ENCODE measurements at regions not wholly inside any gene's neighbourhood (a gene's known extent, or its start where the extent isn't known, plus 50 kb on each side); places are given as distances from the start of the nearest gene placed in this dataset.

- no peak for DNase-seq (ENCODE audit: low read depth, low spot score)
Observed at GRCh38 chr11:37642296-37642695, 1044.3 kb upstream of the RAG2 start.

- no peak for DNase-seq (ENCODE audit: low read depth, low spot score)
Observed at GRCh38 chr11:37632748-37633147, 1034.7 kb upstream of the RAG2 start.

GRCh38 chr11:37630866-37631265, 1032.8 kb upstream of the RAG2 start:
- no peak for DNase-seq (ENCODE audit: low read depth, low spot score)

DNA sequence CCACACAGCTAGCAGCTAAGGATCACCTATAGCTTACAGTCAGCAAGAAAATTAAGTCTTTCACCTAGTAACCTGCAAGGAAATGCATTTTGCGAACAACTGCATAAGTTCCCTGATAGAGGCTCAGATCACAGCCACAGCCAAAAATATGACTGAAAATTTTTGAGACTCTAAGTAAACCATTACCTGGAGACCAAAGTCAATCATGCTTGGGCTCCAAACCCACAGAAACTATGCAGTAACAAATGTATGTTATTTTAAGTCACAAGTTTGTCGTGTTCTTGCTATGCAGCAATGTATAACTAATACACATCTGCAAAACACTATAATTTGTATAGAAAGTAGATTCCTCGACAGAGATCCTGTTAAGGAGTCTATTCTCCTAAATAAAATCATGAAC, 1025.7 kb upstream of the RAG2 start:
- DNase-seq (ENCODE audit: low read depth, low spot score): no peak

DNA sequence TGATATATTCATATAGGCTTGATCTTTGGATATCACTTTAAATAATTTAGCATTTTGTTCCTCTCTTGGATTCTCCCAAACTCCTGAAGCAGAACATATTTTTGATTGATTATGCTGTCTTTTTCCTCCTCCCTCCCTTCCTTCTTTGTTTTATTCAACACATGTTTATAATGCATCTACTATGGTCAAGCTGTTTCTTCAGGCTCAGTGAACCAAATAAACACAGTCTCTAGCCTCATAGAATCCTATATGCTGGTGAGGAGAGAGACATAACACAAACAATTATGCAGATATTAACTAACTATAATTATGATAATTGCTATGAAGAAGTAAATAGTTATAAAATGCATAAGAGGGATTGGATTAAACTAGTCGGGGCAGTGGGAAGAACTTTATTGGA, 1023.6 kb upstream of the RAG2 start:
- no peak for DNase-seq (ENCODE audit: low read depth, low spot score)

DNA sequence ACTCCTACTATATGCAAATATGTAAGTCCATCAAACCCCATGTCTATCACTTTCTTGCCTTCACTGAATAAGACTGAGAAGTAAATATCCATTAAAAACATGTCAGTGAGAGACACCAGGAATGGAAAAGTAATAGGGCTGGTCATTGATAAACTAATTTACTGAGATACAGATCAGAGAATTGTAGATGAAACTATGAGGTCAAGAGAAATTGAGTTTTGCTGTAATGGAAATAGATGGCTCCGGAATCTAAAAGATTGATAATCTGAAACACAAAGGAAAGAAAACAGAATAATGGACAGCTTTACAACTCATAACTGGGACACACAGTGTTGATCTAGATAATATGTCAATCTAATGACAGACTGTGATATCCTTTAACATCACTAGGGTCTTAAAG, 1018.3 kb upstream of the RAG2 start:
- DNase-seq (ENCODE audit: low read depth, low spot score): no peak

GRCh38 chr11:37613031-37613430, 1015.0 kb upstream of the RAG2 start:
- DNase-seq (ENCODE audit: low read depth, low spot score): no peak

DNA sequence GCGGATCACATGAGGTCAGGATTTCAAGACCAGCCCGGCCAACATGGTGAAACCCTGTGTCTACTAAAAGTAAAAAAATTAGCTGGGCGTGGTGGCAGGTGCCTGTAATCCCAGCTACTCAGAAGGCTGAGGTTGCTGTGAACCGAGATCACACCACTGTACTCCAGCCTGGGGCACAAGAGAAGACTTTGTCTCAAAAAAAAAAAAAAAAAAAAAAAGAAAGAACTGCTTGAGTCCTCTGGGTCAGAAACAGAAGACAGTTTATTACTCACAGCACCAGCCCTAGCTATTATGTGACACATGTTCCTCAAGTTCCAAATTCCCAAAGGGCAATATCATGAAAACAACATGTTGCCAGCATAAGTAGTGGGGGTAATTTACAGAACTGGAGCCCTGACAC, 1014.1 kb upstream of the RAG2 start:
- DNase-seq (ENCODE audit: low read depth, low spot score): no peak

DNA sequence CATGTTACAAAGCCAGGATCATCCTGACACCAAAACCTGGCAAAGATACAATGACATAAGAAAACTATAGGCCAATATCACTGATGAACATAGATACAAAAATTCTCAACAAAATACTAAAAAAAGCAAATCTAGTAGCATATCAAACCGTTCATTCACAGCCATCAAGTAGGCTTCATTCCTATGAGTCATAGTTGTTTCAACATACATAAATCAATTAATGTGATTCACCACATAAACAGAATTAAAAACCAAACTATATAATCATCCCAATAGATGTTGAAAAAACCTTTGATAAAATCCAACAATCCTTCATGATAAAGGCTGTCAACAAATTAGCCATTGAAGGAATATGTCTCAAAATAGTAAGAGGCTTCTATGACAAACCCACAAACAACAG, 1007.2 kb upstream of the RAG2 start:
- DNase-seq (ENCODE audit: low read depth, low spot score): no peak

DNA sequence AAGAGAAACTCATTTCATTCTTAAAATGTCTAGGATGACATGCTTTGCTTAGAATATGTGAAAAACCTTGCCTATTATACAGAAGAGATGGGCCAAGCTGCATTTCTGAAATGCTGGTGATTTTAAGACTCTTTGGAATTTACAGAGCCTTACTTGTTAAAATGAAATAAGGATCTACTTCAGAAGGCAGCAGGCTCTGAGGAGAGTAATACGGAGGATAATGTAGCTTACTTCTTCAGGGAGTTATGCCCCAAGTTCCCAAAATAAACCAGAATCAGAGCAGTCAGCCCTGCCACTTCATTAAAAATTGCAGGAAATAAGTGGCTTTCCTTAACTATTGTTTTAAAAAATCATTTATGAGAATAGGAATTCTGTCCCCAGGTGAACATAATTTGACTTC, 1000.3 kb upstream of the RAG2 start:
- DNase-seq (ENCODE audit: low read depth, low spot score): no peak

DNA sequence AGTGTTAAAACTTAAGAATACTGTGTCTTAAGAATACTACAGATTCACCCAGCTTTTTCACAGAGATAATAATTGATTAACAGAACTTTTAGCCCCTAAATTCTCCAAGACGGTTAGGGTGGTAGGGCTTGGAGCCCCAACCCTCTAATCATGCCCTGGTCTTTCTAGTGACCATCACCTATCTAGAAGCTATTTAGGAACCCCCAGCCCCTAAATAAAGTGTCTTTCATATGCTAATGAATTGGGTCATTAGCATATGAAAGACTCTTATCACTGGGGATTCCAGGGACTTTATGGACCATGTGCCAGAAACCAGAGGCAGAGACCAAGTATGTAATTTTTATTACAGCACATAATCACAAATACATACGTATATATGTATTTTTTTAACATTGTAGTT, 999.7 kb upstream of the RAG2 start:
- no peak for DNase-seq (ENCODE audit: low read depth, low spot score)

DNA sequence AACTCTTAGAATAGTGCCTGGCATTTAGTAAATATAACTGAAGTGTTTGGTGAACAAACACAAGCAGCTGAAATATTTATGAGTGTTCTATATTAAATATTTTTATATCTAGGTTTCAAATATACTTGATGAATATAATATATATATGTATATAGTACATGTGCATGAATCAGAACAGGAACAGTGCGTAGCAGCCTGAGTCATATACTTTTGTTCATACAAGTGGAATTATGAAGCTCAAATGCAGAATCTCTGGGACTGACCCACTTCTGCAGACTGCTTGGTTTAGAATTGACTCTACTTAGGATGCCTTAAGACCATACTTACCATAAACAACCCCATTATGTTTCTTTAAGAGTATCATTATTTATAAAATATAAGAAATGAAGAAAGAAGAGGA, 997.8 kb upstream of the RAG2 start:
- DNase-seq (ENCODE audit: low read depth, low spot score): no peak

DNA sequence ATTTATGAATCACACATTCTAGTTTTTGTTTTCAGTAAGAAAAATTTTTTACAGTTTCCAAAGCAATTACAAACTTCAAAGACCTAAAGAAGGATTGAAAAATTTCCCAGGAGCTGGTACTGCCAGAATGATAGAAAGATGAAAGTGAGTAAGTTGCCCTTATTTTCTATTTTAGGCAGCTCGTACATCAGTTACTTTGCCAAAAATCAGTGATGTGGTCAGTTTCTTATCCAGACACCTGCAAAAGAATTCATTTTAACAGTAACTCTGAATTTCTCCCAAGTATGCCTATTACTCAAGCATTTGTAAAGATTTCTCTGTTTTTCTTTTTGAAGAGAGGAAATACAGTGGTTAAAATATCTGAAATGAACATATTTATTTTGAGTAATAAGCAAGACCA, 976.3 kb upstream of the RAG2 start:
- no peak for DNase-seq (ENCODE audit: low read depth, low spot score)

DNA sequence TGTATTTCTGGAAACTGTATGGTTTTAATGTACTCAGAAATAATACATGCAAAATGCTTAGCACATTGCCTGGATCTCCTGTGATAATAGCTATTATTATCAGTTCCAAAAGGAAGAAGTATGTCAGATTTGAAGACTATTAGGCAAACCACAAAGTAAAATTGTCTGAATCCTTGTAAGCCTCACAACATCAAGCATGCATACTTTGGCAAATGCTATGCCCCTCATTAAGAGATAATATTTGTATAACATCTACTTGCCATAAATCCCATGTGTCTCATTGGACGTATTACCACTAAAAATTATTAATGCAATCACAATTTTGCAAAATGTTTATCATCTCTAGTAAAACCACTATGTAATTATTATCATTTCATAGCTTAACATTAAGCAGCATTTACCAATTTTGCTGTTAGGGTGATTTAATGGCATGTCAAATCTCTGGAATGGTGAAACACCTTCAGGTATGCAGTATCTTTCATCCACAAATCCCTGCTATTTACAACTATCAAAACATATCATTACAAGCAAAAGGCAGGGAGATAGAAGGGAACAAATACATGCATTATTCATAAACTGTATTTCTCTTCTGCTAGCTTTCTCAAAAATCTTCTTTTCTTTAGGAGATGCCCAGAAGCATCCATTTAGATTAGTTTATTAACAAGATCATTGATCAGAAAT, 974.6 kb upstream of the RAG2 start:
- DNase-seq (ENCODE audit: low read depth, low spot score): no peak

- no peak for DNase-seq (ENCODE audit: low read depth, low spot score)
Observed at GRCh38 chr11:37571246-37571645, 973.2 kb upstream of the RAG2 start.

DNA sequence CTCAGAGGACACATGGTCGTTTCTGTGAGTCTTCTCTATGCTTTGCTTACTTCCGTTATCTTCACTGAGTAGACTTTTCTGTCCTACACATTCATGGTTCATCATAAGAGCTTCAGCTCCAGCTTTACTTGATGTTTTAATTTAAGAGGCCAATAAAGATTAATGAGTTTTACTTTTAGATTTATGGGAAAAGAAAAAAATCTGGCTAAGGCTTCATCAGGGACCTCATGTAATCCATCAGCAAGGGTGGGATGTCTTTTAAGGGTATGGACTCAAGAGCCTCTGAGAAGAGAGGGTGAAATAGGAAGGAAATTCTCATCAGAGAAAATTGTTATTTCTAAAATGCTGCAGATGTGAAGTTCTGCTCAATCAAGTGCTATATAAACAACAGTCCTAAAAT, 963.0 kb upstream of the RAG2 start:
- no peak for DNase-seq (ENCODE audit: low read depth, low spot score)

DNA sequence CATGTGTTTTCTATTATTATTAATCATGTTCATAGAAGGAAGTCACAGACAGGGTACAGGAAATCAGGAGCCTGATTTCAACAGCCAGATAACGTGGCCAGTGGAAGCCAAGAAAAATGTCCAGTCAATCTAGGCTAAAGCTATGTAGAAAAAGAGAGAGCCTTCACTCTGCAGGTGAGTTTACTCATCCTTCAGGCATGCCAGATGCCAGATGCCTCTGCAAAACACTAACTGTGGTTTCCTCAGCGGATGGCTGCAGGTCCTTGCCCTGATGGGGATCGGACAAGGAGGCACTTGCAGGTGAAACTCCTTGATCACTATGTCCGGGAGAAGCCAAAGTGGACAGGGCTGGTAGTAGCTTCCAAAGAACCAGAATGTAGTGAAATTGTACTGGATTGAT, 962.3 kb upstream of the RAG2 start:
- DNase-seq (ENCODE audit: low read depth, low spot score): no peak

DNA sequence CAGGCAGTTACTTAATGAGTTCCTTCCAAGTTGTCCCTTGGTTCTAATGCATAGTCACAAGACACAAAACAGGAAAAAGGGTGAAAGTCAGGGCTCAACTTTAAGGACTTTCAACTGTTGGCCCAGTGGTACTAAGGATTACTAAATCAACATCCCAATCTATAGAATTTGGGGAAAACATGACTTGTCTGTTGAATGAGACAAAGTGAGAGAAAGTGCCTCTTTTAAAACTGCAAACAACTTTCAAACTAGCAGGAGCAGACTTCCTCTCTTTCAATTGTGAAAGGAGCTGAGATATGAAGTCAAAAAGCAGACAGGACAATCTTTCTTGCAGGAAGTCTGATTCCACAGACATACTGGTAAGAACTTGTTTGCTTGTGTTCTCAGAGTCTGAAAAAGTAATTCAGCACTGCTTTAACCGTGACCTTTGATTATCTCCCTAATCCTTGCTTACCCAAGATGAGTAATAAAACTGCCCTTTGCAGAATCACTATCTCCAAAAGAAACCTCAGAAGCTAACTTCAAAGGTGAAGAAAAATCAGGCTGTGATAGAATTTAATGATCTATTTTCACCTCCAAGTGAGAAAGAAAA, 960.7 kb upstream of the RAG2 start:
- DNase-seq (ENCODE audit: low read depth, low spot score): no peak

DNA sequence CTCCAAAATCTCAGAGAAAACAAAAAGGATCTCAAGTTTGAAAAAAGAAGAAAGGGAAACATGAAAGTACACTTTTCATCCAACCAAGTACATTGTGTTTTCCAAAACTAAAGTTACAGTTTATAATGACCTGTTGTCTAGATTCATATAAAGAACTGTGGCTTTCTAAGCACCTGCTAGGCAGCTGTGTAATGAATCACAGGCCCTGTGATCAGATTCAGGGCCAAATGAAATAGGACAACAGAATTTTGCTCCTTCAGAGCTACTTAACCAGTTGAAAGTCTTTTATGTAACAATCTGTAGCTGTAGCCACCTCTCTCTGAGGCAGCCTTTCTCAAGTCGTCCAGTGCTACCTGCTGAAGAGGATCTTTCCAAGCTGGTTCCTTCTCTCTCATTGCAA, 960.0 kb upstream of the RAG2 start:
- no peak for DNase-seq (ENCODE audit: low read depth, low spot score)

DNA sequence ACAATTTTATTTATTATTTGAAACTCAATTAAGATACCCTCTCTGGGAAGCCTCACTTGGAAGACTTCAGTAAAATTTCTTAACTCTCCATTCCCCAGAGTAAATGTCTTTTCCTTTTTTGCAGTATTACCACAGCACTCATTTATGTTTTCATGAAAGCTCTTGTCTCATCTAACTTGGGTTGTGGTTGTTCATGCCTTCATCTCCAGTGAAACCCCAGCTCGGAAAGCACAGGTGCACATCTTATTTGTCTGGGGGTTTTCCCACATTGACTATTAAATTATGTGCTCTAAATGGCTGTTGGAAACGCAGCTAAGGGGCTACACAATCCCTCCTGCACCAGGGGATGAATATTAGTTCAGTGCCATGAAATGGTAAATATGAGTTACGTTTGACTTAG, 954.2 kb upstream of the RAG2 start:
- no peak for DNase-seq (ENCODE audit: low read depth, low spot score)

DNA sequence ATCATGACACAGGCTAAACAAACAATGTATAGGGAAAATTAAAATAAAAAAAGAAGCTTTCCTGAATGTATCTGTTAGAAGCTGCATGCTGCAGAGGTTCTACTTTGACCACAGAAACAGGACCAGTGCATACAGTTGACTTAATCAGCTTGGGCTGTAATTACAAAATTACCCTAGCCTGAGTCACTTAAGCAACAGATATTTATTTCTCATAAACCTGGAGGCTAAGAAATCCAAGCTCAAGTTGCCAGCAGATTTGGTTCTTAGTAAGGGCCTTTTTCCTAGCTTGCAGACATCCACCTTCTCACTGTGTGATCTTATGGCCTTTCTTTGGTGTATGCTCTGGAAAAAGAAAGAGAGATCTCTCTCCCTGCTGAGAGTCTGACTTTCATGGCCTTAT, 946.5 kb upstream of the RAG2 start:
- DNase-seq (ENCODE audit: low read depth, low spot score): no peak

- no peak for DNase-seq (ENCODE audit: low read depth, low spot score)
Observed at GRCh38 chr11:37533830-37534229, 935.8 kb upstream of the RAG2 start.

- DNase-seq (ENCODE audit: low read depth, low spot score): no peak
Observed at GRCh38 chr11:37533087-37533486, 935.1 kb upstream of the RAG2 start.

GRCh38 chr11:37532271-37532670, 934.2 kb upstream of the RAG2 start:
- DNase-seq (ENCODE audit: low read depth, low spot score): no peak
